GM12873 (cell line): ENCODE measurements at regions not wholly inside any gene's neighbourhood (a gene's known extent, or its start where the extent isn't known, plus 50 kb on each side); places are given as distances from the start of the nearest gene placed in this dataset.

ENCODE experiments used
- TF ChIP-seq, protein P1 (sequence below): IDR thresholded peaks from 2 replicates; pipeline ENCODE4 v1.5.1; 2012; ENCODE audit warnings: low read depth, mild to moderate bottlenecking, moderate library complexity, low read length, control low read depth; ENCODE audit not compliant: insufficient read depth; ENCODE audit errors: missing control alignments

DNA sequence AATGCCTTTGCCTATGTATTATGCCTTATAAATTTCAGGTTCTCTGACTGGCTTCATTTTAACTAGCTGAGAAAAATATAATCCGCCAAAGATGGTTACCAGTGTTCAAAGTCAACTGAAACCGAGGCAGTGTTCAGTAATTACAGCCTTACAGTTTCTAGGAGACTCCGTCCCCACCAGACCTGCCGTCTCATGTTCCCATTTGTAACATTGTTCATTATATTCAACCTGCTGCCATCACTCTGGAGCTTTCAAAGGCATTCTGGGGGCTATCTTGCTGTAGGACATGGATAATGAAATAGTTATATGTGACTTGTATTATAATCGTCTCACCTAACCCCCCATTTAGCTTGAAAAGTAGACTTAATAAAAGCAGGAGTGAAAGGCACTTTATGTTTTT is 302.5 kb downstream of the RWDD3 start:
- TF ChIP-seq, protein P1, sequence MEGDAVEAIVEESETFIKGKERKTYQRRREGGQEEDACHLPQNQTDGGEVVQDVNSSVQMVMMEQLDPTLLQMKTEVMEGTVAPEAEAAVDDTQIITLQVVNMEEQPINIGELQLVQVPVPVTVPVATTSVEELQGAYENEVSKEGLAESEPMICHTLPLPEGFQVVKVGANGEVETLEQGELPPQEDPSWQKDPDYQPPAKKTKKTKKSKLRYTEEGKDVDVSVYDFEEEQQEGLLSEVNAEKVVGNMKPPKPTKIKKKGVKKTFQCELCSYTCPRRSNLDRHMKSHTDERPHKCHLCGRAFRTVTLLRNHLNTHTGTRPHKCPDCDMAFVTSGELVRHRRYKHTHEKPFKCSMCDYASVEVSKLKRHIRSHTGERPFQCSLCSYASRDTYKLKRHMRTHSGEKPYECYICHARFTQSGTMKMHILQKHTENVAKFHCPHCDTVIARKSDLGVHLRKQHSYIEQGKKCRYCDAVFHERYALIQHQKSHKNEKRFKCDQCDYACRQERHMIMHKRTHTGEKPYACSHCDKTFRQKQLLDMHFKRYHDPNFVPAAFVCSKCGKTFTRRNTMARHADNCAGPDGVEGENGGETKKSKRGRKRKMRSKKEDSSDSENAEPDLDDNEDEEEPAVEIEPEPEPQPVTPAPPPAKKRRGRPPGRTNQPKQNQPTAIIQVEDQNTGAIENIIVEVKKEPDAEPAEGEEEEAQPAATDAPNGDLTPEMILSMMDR = no peak

DNA sequence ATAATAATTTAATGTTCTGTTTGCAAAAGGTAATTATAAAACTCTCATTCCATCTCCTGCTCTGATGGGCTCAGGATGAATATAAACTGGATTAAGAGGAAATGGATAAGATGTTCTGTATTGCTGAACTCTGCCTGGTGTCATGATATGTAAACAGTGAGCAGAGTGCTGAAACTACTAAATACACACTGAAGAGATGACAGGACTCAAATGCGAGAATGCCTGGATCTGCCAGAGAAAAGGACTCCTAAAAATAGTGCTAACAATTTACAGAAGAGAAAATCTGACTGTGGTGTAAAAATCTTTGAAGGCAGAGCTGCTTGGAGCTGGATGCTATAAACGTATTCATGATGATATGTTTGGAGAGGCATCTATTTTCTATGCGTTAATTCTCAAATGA is 303.2 kb downstream of the RWDD3 start:
- TF ChIP-seq, protein P1 = no peak

DNA sequence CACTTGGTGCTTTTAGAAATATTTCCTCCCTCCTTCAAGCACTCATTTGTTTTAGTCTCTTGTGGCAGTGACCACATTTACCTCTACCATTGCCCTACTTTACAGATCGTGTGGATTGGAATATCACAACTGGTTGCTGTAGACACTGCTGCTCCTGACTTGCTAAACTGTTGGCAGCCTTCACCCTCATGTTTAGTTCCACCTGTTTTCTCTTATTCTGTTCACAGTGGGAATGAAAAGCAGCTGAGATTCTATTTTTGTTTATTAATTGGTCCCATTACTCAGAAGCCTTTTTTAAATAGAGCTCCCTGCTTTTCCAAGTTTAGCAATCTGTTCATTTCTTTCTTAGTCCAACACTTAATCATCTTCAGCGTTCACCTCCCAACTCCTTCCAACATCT is 308.9 kb downstream of the RWDD3 start:
- TF ChIP-seq, protein P1 = no peak

DNA sequence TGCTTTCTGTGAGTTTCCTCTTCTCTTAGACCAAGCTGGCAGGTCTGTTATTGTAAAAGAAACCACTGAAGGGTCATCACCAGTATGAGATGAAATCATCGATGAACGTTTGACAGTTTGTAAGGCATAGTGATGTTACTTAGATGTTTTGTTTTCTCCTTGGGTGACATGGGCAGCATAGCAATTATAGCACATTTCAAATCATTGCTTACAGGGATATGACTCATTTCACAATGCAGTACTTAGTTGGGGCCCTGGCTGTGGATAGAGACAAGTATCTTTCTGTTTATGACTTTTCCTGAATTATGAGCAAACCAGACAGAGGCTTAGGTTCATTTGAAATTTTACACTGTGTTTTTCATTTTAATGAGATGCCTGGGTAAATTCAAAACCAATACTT is 313.0 kb downstream of the RWDD3 start:
- TF ChIP-seq, protein P1 = no peak

DNA sequence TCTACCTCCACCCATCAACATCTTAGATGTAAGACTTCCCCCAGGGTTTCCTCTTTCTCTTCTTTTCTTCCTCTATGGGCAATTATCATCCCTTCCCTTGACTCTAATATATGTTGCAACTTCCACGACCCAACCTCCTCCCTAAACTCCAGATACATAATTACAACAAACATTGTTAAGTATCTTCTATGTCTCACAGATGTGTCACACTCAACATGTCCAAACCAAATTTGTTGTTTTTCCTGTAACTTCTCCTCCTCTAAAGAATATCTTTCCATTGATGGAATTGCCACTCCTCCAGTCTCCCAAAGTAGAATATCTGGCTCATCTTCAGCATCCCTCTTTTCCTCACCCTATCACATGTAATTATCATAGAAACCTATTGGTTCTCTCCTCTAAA is 314.2 kb downstream of the RWDD3 start:
- TF ChIP-seq, protein P1 = no peak

DNA sequence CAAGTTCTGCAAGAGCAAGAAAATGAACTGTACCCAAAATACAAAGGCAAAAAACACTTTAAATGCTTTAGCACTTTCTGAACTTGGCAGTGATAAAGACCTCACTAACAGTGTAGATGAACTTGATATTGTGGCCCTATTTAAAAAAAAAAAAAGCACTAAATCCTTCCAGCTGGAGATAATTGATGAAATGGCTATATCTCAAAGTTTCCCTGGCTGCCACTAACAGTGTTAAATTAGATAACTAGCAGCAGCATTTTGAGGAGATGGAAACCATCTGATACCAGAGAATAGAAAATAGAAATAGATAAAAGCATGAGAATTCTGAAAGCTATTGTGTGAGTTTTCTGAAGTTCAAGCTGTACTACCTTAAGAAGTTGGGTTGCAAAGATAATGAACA is 317.2 kb downstream of the RWDD3 start:
- TF ChIP-seq, protein P1 = no peak

DNA sequence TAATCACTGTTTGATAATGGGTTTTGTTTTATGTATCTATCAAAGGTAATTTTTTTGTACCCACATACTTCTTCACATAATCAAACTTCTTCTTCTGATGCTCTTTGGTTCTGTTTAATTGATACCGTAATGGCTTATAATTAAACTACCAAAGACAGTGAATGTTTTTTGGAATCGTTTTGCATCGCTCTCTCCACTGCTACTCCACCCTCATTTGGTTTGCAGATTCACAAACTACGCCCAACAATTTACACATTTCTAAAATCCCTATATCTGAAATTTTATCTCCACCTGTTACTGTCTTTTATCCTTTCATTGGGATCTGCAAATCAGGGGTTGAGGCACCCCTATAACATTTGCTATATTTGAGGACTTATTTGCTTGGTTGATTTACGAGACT is 319.6 kb downstream of the RWDD3 start:
- TF ChIP-seq, protein P1 = no peak
